ENCODE measurements at regions not wholly inside any gene's neighbourhood (a gene's known extent, or its start where the extent isn't known, plus 50 kb on each side); places are given as distances from the start of the nearest gene placed in this dataset.
"Not testable (repeated sequence)": the region's sequence is repeated elsewhere in the genome, so short reads cannot be mapped to it uniquely, and the experiment has no call there.

- DNase-seq, result peak; percentile 50
Observed at GRCh38 chr3:72625602-72626337, 222.5 kb downstream of the SHQ1 start.

GRCh38 chr3:72624656-72625055, 223.6 kb downstream of the SHQ1 start:
- DNase-seq, result no peak

- no peak for DNase-seq
Observed at GRCh38 chr3:72618739-72619138, 229.5 kb downstream of the SHQ1 start.

GRCh38 chr3:72617424-72618024, 230.7 kb downstream of the SHQ1 start:
- no peak for DNase-seq

GRCh38 chr3:72615776-72616175, 232.5 kb downstream of the SHQ1 start:
- DNase-seq, result no peak

- DNase-seq, result no peak
Observed at GRCh38 chr3:72615182-72615581, 233.1 kb downstream of the SHQ1 start.

GRCh38 chr3:72614394-72615074, 233.7 kb downstream of the SHQ1 start:
- no peak for DNase-seq

GRCh38 chr3:72613871-72614270, 234.4 kb downstream of the SHQ1 start:
- DNase-seq, result no peak

- DNase-seq, result not testable (repeated sequence)
Observed at GRCh38 chr3:72609114-72609513, 239.1 kb downstream of the SHQ1 start.

- DNase-seq, result no peak
Observed at GRCh38 chr3:72606005-72606800, 242.0 kb downstream of the SHQ1 start.

GRCh38 chr3:72604328-72604727, 243.9 kb downstream of the SHQ1 start:
- no peak for DNase-seq

- no peak for DNase-seq
Observed at GRCh38 chr3:72601983-72602750, 246.1 kb downstream of the SHQ1 start.

- no peak for DNase-seq
Observed at GRCh38 chr3:72601060-72601459, 247.2 kb downstream of the SHQ1 start.

GRCh38 chr3:72597756-72598195, 250.5 kb downstream of the SHQ1 start:
- DNase-seq, result no peak

GRCh38 chr3:72597043-72597442, 251.2 kb downstream of the SHQ1 start:
- no peak for DNase-seq

- no peak for DNase-seq
Observed at GRCh38 chr3:72595927-72596610, 252.2 kb downstream of the SHQ1 start.

GRCh38 chr3:72595376-72595775, 252.9 kb downstream of the SHQ1 start:
- DNase-seq, result no peak

- DNase-seq, result no peak
Observed at GRCh38 chr3:72594615-72595215, 253.5 kb downstream of the SHQ1 start.

- DNase-seq, result no peak
Observed at GRCh38 chr3:72593881-72594397, 254.3 kb downstream of the SHQ1 start.

- DNase-seq, result no peak
Observed at GRCh38 chr3:72591522-72592421, 256.5 kb downstream of the SHQ1 start.

Measured in kidney glomerular epithelial cell (primary cell).